ENCODE measurements at regions not wholly inside any gene's neighbourhood (a gene's known extent, or its start where the extent isn't known, plus 50 kb on each side); places are given as distances from the start of the nearest gene placed in this dataset.

GRCh38 chr16:79540825-79541595 lies 59.5 kb downstream of the MAF start:
- TF ChIP-seq CTCF (IDR thresholded peaks at IDR 0.05; ENCODE audit: low read depth, low read length, missing input control) (no peak), YY1 (IDR thresholded peaks at IDR 0.05) (no peak), RAD21 (IDR thresholded peaks at IDR 0.05) (no peak), JUND (IDR thresholded peaks at IDR 0.05) (no peak), TAF1 (conservative IDR thresholded peaks at IDR 0.05) (no peak), FOXA1 (IDR thresholded peaks at IDR 0.05) (no peak), EGR1 (IDR thresholded peaks at IDR 0.05; ENCODE audit: low read depth in 2 of 2) (no peak), REST (IDR thresholded peaks at IDR 0.05) (no peak), HNF4A (conservative IDR thresholded peaks at IDR 0.05) (no peak)
